KMS-11 (cell line): ENCODE measurements at regions not wholly inside any gene's neighbourhood (a gene's known extent, or its start where the extent isn't known, plus 50 kb on each side); places are given as distances from the start of the nearest gene placed in this dataset.

ENCODE experiments used
- H2AFZ ChIP-seq: fragments of 200-600 bp; sonication (generic); 2 replicates; pipeline ENCODE4 v1.6.1; 2016; ENCODE audit warnings: antibody characterized with exemption, mixed run types, low read depth
- H3K27ac ChIP-seq: fragments of 200-600 bp; sonication (generic); 2 replicates; pipeline ENCODE4 v1.6.1; 2016; ENCODE audit warnings: mild to moderate bottlenecking, mixed run types
- H3K27me3 ChIP-seq: fragments of 200-600 bp; sonication (generic); 2 replicates; pipeline ENCODE4 v1.6.1; 2017; ENCODE audit warnings: mild to moderate bottlenecking, low read depth, mixed run types, moderate library complexity; ENCODE audit not compliant: insufficient read depth
- H3K36me3 ChIP-seq: fragments of 200-600 bp; sonication (generic); 2 replicates; pipeline ENCODE4 v1.6.1; 2017; ENCODE audit warnings: mild to moderate bottlenecking, mixed run types; ENCODE audit not compliant: insufficient read depth
- H3K4me1 ChIP-seq: fragments of 200-600 bp; sonication (generic); 2 replicates; pipeline ENCODE4 v1.6.1; 2016; ENCODE audit warnings: mild to moderate bottlenecking, low read depth, mixed run types; ENCODE audit not compliant: poor library complexity, severe bottlenecking
- H3K4me2 ChIP-seq: fragments of 200-600 bp; sonication (generic); 2 replicates; pipeline ENCODE4 v1.7.0; 2016; ENCODE audit warnings: mild to moderate bottlenecking, mixed run types
- H3K4me3 ChIP-seq: fragments of 200-600 bp; sonication (generic); IDR thresholded peaks from 2 replicates; pipeline ENCODE4 v1.6.1; 2017; ENCODE audit warnings: low read depth, low read length, mixed read lengths; ENCODE audit not compliant: insufficient read depth
- H3K79me2 ChIP-seq: fragments of 200-600 bp; sonication (generic); 2 replicates; pipeline ENCODE4 v1.6.1; 2016; ENCODE audit warnings: low read depth, mixed run types; ENCODE audit not compliant: insufficient read depth
- H3K9ac ChIP-seq: fragments of 200-600 bp; sonication (generic); 2 replicates; pipeline ENCODE4 v1.6.1; 2016; ENCODE audit warnings: mild to moderate bottlenecking, mixed run types
- H4K20me1 ChIP-seq: fragments of 200-600 bp; sonication (generic); 2 replicates; pipeline ENCODE4 v1.6.1; 2016; ENCODE audit warnings: mild to moderate bottlenecking, mixed run types; ENCODE audit not compliant: insufficient read depth
- CTCF ChIP-seq: fragments of 200-600 bp; sonication (generic); conservative IDR thresholded peaks from 2 replicates; pipeline ENCODE4 v1.6.1; 2017; ENCODE audit warnings: low read depth, mild to moderate bottlenecking, antibody characterized with exemption, low read length, moderate library complexity, mixed read lengths

DNA sequence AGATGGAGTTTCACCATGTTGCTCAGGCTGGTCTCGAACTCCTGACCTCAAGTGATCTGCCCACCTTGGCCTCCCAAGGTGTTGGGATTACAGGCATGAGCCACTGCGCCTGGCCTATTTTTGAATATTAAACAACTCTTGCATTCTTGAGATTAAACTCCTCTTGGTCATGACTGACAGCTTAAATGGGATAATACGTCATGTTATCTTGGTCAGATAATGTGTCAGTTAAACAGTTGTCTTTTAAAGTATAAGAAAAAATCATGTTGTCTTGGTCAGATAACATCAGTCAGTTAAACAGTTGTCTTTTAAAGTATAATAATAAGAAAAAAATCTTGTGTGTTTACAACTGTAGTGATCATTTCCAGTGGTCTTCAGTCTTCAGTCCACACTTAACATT, 73.6 kb upstream of the SYPL1 start:
- H3K79me2 ChIP-seq, result no peaks in the 10 kb centered on the region
- H4K20me1 ChIP-seq, result no peaks in the 10 kb centered on the region
- no peak overlapping the region for H3K4me2 ChIP-seq
- no peak overlapping the region for H3K9ac ChIP-seq
- no peak overlapping the region for H3K4me3 ChIP-seq
- H2AFZ ChIP-seq, result no peak overlapping the region
- H3K27ac ChIP-seq, result no peak overlapping the region
- no peaks in the 10 kb centered on the region for H3K27me3 ChIP-seq
- H3K36me3 ChIP-seq, result no peaks in the 10 kb centered on the region
- no peaks in the 10 kb centered on the region for H3K4me1 ChIP-seq
- TF ChIP-seq CTCF, result no peak

- Histone ChIP-seq H3K4me2 (no peak overlapping the region), H3K4me3 (no peak overlapping the region), H3K27ac (no peak overlapping the region), H3K79me2 (no peaks in the 10 kb centered on the region), H3K27me3 (no peaks in the 10 kb centered on the region), H4K20me1 (no peaks in the 10 kb centered on the region), H3K9ac (no peak overlapping the region), H2AFZ (no peak overlapping the region), H3K4me1 (no peaks in the 10 kb centered on the region), H3K36me3 (no peaks in the 10 kb centered on the region)
- no peak for TF ChIP-seq CTCF
Observed at GRCh38 chr7:106183952-106184351, 71.8 kb upstream of the SYPL1 start.

- Histone ChIP-seq H3K27ac (no peak overlapping the region), H3K4me1 (no peaks in the 10 kb centered on the region), H4K20me1 (no peaks in the 10 kb centered on the region), H3K27me3 (no peaks in the 10 kb centered on the region), H2AFZ (no peak overlapping the region), H3K4me2 (no peak overlapping the region), H3K9ac (no peak overlapping the region), H3K79me2 (no peaks in the 10 kb centered on the region), H3K36me3 (no peaks in the 10 kb centered on the region), H3K4me3 (no peak overlapping the region)
- no peak for TF ChIP-seq CTCF
Observed at GRCh38 chr7:106182904-106183303, 70.8 kb upstream of the SYPL1 start.

- Histone ChIP-seq H3K4me2 (no peak overlapping the region), H3K4me3 (no peak overlapping the region)
Observed at GRCh38 chr7:106181658-106182265, 69.7 kb upstream of the SYPL1 start.

More at GRCh38 chr7:106181658-106182265, 69.7 kb upstream of the SYPL1 start:
- Histone ChIP-seq H3K9ac (no peak overlapping the region), H4K20me1 (no peaks in the 10 kb centered on the region), H3K36me3 (no peaks in the 10 kb centered on the region), H3K4me1 (no peaks in the 10 kb centered on the region), H3K27ac (no peak overlapping the region), H3K27me3 (no peaks in the 10 kb centered on the region), H2AFZ (no peak overlapping the region), H3K79me2 (no peaks in the 10 kb centered on the region)
- no peak for TF ChIP-seq CTCF
